Nephron progenitor cell (in vitro differentiated cells): ENCODE measurements at regions not wholly inside any gene's neighbourhood (a gene's known extent, or its start where the extent isn't known, plus 50 kb on each side); places are given as distances from the start of the nearest gene placed in this dataset.

Experiments used
- DNase-seq: peaks from one replicate; pipeline ENCODE4 v3.0.0; 2021
- H3K27ac Mint-ChIP-seq: 2 replicates; pipeline ENCODE4 v1.8.0; 2021; ENCODE audit warnings: mild to moderate bottlenecking, moderate library complexity, mixed read lengths
- H3K27me3 Mint-ChIP-seq: 2 replicates; pipeline ENCODE4 v1.8.0; 2021; ENCODE audit warnings: mild to moderate bottlenecking, low read depth, mixed read lengths; ENCODE audit not compliant: poor library complexity
- H3K36me3 Mint-ChIP-seq: 2 replicates; pipeline ENCODE4 v1.8.0; 2021; ENCODE audit warnings: low read depth, mixed read lengths
- H3K4me1 Mint-ChIP-seq: 2 replicates; pipeline ENCODE4 v1.8.0; 2021; ENCODE audit warnings: mixed read lengths
- H3K4me3 Mint-ChIP-seq: 2 replicates; pipeline ENCODE4 v1.8.0; 2021; ENCODE audit warnings: mild to moderate bottlenecking, moderate library complexity, mixed read lengths
- H3K9me3 Mint-ChIP-seq: 2 replicates; pipeline ENCODE4 v1.8.0; 2021; ENCODE audit warnings: mild to moderate bottlenecking, moderate library complexity, mixed read lengths
- TF ChIP-seq, protein P1 (sequence below): fragments of 200-600 bp; sonication (generic); IDR thresholded peaks from 2 replicates; pipeline ENCODE4 v1.5.0; 2021; ENCODE audit warnings: antibody characterized with exemption

DNA sequence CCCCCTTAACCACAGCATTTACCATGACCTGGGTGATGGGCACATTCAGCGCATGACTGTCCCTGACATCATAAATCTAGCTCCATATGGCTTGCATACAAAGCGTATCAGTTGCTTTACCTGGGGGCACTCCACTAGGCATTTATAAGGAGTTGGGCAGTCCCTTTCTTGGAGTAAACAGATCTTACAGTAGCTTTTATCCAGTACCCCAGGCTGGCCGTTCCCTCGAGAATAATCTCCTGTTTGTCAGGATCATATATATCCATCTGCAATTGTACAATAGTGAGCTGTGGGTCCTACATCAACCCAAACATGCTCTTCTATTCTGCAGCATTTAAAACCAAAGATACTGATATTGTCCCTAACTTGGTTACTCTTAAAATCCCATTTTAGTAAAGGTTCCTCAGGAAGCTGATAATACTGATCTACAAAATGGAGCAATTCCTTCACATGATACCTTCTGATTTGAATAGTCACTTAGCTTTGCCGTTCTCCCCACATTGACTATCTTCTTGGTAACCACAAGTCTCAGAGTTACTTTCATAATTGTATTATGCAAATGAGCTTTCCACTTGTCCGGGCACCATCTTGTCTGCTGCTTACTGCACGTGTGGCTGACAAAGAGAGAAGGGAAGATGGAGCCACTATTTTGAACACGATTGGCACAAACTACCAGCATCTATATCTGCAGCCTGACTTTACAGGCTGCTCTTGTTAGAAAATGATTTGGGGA lies 205.0 kb downstream of the CWF19L2 start:
- Mint-ChIP-seq H3K27me3 (no peaks in the 10 kb centered on the region), H3K27ac (no peak overlapping the region), H3K36me3 (no peaks in the 10 kb centered on the region), H3K4me1 (peaks cover 4% of the 10 kb centered on the region), H3K9me3 (no peaks in the 10 kb centered on the region), H3K4me3 (no peak overlapping the region)
- TF ChIP-seq, protein P1, sequence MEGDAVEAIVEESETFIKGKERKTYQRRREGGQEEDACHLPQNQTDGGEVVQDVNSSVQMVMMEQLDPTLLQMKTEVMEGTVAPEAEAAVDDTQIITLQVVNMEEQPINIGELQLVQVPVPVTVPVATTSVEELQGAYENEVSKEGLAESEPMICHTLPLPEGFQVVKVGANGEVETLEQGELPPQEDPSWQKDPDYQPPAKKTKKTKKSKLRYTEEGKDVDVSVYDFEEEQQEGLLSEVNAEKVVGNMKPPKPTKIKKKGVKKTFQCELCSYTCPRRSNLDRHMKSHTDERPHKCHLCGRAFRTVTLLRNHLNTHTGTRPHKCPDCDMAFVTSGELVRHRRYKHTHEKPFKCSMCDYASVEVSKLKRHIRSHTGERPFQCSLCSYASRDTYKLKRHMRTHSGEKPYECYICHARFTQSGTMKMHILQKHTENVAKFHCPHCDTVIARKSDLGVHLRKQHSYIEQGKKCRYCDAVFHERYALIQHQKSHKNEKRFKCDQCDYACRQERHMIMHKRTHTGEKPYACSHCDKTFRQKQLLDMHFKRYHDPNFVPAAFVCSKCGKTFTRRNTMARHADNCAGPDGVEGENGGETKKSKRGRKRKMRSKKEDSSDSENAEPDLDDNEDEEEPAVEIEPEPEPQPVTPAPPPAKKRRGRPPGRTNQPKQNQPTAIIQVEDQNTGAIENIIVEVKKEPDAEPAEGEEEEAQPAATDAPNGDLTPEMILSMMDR, result no peak
- no peak for DNase-seq

DNA sequence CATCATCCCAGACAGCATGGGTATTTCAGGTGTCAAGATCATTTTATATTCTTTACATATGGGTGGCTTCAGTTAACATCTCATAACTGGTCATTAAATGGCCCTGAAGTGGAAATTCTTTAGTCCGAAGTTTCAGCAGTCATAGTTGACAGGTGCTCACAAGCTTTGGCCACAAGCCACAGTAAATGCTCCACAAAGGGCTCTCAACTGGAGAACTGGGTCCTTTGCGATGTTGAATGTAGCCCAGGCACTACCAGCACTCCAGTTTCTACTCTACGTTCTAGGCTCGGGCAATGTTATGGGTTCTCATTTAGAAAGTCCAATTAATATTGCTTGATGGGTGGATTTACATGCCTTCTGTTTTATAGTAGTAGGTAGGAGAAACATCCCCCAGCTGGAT lies 206.3 kb downstream of the CWF19L2 start:
- TF ChIP-seq, protein P1, result no peak
- H3K4me1 Mint-ChIP-seq, result peaks cover 4% of the 10 kb centered on the region
- H3K36me3 Mint-ChIP-seq, result no peaks in the 10 kb centered on the region
- H3K27ac Mint-ChIP-seq, result no peak overlapping the region
- no peak for DNase-seq
- no peak overlapping the region for H3K4me3 Mint-ChIP-seq
- no peaks in the 10 kb centered on the region for H3K27me3 Mint-ChIP-seq
- no peaks in the 10 kb centered on the region for H3K9me3 Mint-ChIP-seq

DNA sequence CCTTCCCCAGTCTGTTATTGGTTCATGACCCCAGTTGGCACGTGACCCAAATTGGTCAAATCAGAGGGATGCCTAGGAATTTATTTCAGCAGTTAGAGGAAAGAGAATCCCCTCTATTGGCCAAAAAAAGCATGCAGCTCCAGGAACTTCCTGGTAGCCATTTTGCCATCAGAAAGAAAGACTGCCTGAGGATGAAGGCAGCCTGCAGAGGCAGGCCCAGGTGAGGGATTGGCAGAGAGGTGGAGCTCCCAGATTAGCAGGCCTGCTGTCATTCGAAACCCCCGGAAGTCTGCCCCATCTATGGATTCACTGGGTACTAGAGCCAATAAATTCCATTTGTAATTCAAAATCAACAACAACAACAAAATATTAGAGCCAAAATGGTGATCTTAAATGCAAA lies 207.6 kb downstream of the CWF19L2 start:
- Mint-ChIP-seq H3K4me1 (peaks cover 4% of the 10 kb centered on the region), H3K9me3 (no peaks in the 10 kb centered on the region), H3K27me3 (no peaks in the 10 kb centered on the region), H3K27ac (no peak overlapping the region), H3K4me3 (no peak overlapping the region), H3K36me3 (no peaks in the 10 kb centered on the region)
- TF ChIP-seq, protein P1, result no peak
- no peak for DNase-seq

DNA sequence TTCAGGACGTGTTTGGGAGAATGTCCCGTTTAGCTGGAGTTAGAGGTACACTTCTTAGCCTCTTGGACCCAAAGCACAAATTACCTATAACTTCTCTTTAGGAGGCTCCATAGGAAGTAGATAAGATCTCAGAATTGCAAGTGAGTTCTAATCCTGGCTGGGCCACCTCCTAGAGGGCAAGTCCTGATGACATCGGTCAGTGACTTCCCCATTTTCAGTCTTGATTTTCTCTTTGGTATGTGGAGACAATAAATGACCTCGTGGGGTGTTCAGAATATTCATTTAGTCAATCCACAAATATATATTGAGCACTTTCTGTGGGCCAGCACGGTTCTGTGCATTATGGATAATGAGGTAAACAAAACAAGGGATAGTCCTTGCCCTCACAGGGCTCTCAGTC lies 208.6 kb downstream of the CWF19L2 start:
- Mint-ChIP-seq H3K36me3 (no peaks in the 10 kb centered on the region), H3K4me1 (no peaks in the 10 kb centered on the region), H3K4me3 (no peak overlapping the region), H3K9me3 (no peaks in the 10 kb centered on the region), H3K27me3 (no peaks in the 10 kb centered on the region), H3K27ac (no peak overlapping the region)
- TF ChIP-seq, protein P1, result no peak
- no peak for DNase-seq

DNA sequence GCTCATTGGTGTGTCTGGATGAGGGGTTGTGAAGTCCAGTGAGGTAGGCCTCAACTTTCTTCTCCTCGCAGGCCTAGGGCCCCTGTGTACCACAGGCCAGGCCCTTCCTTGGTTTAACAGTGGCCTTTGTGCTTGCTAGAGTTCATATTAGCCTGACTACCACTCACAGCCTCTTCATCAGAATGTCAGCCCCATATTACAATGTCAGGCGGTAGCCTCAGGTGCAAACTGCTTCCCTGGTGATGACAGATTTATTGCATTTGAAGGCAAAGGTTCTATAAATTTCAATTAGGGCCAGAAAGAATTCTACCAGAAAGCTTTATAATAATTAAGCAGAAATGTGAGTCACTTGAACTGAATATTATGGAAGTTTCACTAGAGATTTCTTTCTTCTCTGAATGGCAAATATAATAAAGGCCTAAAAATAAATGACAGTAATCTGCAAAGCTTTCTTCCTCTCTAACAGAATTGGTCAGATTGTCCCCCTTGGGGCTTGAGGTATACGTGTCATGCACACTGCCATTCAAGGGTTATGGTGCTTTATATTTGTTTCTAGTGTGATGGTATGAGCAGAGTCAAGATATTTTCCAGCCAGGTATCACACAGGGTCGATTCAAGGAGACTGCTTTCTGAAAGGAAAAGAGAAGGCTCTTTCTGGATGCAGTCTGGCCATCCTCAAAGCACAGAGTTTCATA lies 210.3 kb downstream of the CWF19L2 start:
- no peak for DNase-seq
- TF ChIP-seq, protein P1, result no peak
- Mint-ChIP-seq H3K36me3 (no peaks in the 10 kb centered on the region), H3K4me3 (no peak overlapping the region), H3K27me3 (no peaks in the 10 kb centered on the region), H3K27ac (no peak overlapping the region), H3K9me3 (no peaks in the 10 kb centered on the region), H3K4me1 (no peaks in the 10 kb centered on the region)

DNA sequence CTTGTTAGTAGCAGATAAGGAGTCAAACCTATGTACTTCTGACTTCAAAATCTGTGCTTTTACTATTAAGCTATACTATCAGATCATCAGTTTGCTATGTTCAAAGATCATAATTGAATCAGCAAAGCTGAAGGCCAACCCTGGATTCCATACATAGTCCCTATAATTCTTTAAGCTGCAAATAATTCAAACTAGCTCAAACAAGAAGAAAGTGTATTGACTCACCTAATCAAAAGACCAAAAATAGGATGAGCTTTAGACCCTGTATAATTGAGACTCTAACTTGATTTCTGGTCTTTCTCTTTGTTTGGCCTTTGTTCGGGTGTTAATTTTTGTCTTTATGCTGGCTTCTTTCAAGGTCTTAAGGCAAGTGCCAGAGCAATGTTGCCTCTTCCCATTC lies 213.7 kb downstream of the CWF19L2 start:
- no peak overlapping the region for H3K27ac Mint-ChIP-seq
- H3K36me3 Mint-ChIP-seq, result no peaks in the 10 kb centered on the region
- H3K27me3 Mint-ChIP-seq, result no peaks in the 10 kb centered on the region
- H3K4me3 Mint-ChIP-seq, result no peak overlapping the region
- H3K4me1 Mint-ChIP-seq, result no peaks in the 10 kb centered on the region
- TF ChIP-seq, protein P1, result no peak
- DNase-seq, result no peak
- peaks cover 4% of the 10 kb centered on the region for H3K9me3 Mint-ChIP-seq
